ENCODE measurements at regions not wholly inside any gene's neighbourhood (a gene's known extent, or its start where the extent isn't known, plus 50 kb on each side); places are given as distances from the start of the nearest gene placed in this dataset.
"Not testable (repeated sequence)": the region's sequence is repeated elsewhere in the genome, so short reads cannot be mapped to it uniquely, and the experiment has no call there.

GRCh38 chr19:23537136-23537535 is 141.9 kb upstream of the ZNF91 start:
- not testable (repeated sequence) for TF ChIP-seq HOXB13 (CRISPR knock-in tag; IDR thresholded peaks at IDR 0.05; ENCODE audit: low read depth); POLR2A (IDR thresholded peaks at IDR 0.05; ENCODE audit: low read length); SMC3 (IDR thresholded peaks at IDR 0.05); HOXA7 (CRISPR knock-in tag; IDR thresholded peaks at IDR 0.05); CHD4 (IDR thresholded peaks at IDR 0.05; ENCODE audit: borderline replicate concordance); CHD2 (IDR thresholded peaks at IDR 0.05; ENCODE audit: low read length, partially characterized antibody); PHF8 (IDR thresholded peaks at IDR 0.05; ENCODE audit: borderline replicate concordance, low read depth); JUNB (IDR thresholded peaks at IDR 0.05); RNF2 (IDR thresholded peaks at IDR 0.05; ENCODE audit: borderline replicate concordance, low read depth)
- TF ChIP-seq, protein P1, sequence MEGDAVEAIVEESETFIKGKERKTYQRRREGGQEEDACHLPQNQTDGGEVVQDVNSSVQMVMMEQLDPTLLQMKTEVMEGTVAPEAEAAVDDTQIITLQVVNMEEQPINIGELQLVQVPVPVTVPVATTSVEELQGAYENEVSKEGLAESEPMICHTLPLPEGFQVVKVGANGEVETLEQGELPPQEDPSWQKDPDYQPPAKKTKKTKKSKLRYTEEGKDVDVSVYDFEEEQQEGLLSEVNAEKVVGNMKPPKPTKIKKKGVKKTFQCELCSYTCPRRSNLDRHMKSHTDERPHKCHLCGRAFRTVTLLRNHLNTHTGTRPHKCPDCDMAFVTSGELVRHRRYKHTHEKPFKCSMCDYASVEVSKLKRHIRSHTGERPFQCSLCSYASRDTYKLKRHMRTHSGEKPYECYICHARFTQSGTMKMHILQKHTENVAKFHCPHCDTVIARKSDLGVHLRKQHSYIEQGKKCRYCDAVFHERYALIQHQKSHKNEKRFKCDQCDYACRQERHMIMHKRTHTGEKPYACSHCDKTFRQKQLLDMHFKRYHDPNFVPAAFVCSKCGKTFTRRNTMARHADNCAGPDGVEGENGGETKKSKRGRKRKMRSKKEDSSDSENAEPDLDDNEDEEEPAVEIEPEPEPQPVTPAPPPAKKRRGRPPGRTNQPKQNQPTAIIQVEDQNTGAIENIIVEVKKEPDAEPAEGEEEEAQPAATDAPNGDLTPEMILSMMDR (IDR thresholded peaks at IDR 0.05): not testable (repeated sequence)

All from A549 (cell line).